Astrocyte (in vitro differentiated cells and primary cell): ENCODE measurements at regions not wholly inside any gene's neighbourhood (a gene's known extent, or its start where the extent isn't known, plus 50 kb on each side); places are given as distances from the start of the nearest gene placed in this dataset.

Source experiments
- DNase-seq: peaks from one replicate; pipeline ENCODE4 v3.0.0-alpha.2; 2010; ENCODE audit warnings: low read depth
- FAIRE-seq: peaks from 2 replicates; lab custom pipeline; 2011; peaks lifted over from hg19 to GRCh38; lab: Jason Lieb, UNC
- H2AFZ ChIP-seq: 2 replicates; pipeline ENCODE4 v1.6.0; 2012; ENCODE audit warnings: low read depth, low read length, inconsistent platforms
- H3K27ac ChIP-seq: 2 replicates; pipeline ENCODE4 v1.5.1; 2011; ENCODE audit warnings: low read depth, low read length, inconsistent platforms
- H3K27me3 ChIP-seq: 2 replicates; pipeline ENCODE4 v1.6.0; 2011; ENCODE audit warnings: low read length, inconsistent platforms; ENCODE audit not compliant: insufficient read depth
- H3K36me3 ChIP-seq: 2 replicates; pipeline ENCODE4 v1.5.1; 2011; ENCODE audit warnings: low read length, inconsistent platforms; ENCODE audit not compliant: insufficient read depth
- H3K4me1 ChIP-seq: 2 replicates; pipeline ENCODE4 v1.5.1; 2011; ENCODE audit warnings: low read length, inconsistent platforms; ENCODE audit not compliant: insufficient read depth
- H3K4me2 ChIP-seq: 2 replicates; pipeline ENCODE4 v1.6.0; 2012; ENCODE audit warnings: low read length, inconsistent platforms
- H3K4me3 ChIP-seq: 2 replicates; pipeline ENCODE4 v1.5.1; 2011; ENCODE audit warnings: low read depth, mild to moderate bottlenecking, low read length, inconsistent platforms; ENCODE audit not compliant: insufficient read depth
- H3K79me2 ChIP-seq: 2 replicates; pipeline ENCODE4 v1.6.0; 2012; ENCODE audit warnings: mild to moderate bottlenecking, low read length, inconsistent platforms; ENCODE audit not compliant: insufficient read depth
- H3K9ac ChIP-seq: 2 replicates; pipeline ENCODE4 v1.6.0; 2012; ENCODE audit warnings: mild to moderate bottlenecking, low read length, inconsistent platforms
- H3K9me3 ChIP-seq: 2 replicates; pipeline ENCODE4 v1.5.1; 2012; ENCODE audit warnings: low read depth, mild to moderate bottlenecking, low read length, inconsistent platforms; ENCODE audit not compliant: insufficient read depth
- H4K20me1 ChIP-seq: 2 replicates; pipeline ENCODE4 v1.6.0; 2012; ENCODE audit warnings: low read length, inconsistent platforms; ENCODE audit not compliant: insufficient read depth
- H3K27ac Mint-ChIP-seq: one replicate; pipeline ENCODE4 v1.8.0; 2021; ENCODE audit warnings: mild to moderate bottlenecking, mixed read lengths; ENCODE audit not compliant: unreplicated experiment
- H3K27me3 Mint-ChIP-seq: one replicate; pipeline ENCODE4 v1.8.0; 2021; ENCODE audit warnings: low read depth, mixed read lengths; ENCODE audit not compliant: unreplicated experiment
- H3K36me3 Mint-ChIP-seq: one replicate; pipeline ENCODE4 v1.8.0; 2021; ENCODE audit warnings: low read depth, mixed read lengths; ENCODE audit not compliant: unreplicated experiment
- H3K4me1 Mint-ChIP-seq: one replicate; pipeline ENCODE4 v1.8.0; 2021; ENCODE audit warnings: low read depth, mixed read lengths; ENCODE audit not compliant: unreplicated experiment
- H3K4me3 Mint-ChIP-seq: one replicate; pipeline ENCODE4 v1.8.0; 2021; ENCODE audit warnings: mild to moderate bottlenecking, moderate library complexity, mixed read lengths; ENCODE audit not compliant: unreplicated experiment
- H3K9me3 Mint-ChIP-seq: one replicate; pipeline ENCODE4 v1.8.0; 2021; ENCODE audit warnings: mild to moderate bottlenecking, mixed read lengths; ENCODE audit not compliant: unreplicated experiment
- CTCF ChIP-seq: IDR thresholded peaks from 2 replicates; pipeline ENCODE4 v1.5.1; 2011; ENCODE audit warnings: low read depth, mild to moderate bottlenecking, inconsistent platforms, low read length, moderate library complexity; ENCODE audit not compliant: insufficient read depth
- EZH2 ChIP-seq: IDR thresholded peaks from 2 replicates; pipeline ENCODE4 v1.6.1; 2012; ENCODE audit warnings: mild to moderate bottlenecking, low read length, inconsistent platforms; ENCODE audit not compliant: insufficient read depth

GRCh38 chr10:64090865-64091264, 569.7 kb downstream of the REEP3 start:
- no peak overlapping the region for H3K4me3 ChIP-seq
- no peak overlapping the region for H3K27ac ChIP-seq
- H3K9me3 ChIP-seq = no peaks in the 10 kb centered on the region
- DNase-seq (no peak), FAIRE-seq (no peak)
- no peaks in the 10 kb centered on the region for H3K4me1 ChIP-seq
- Mint-ChIP-seq H3K27ac (no peak overlapping the region), H3K4me3 (no peak overlapping the region), H3K36me3 (no peaks in the 10 kb centered on the region), H3K9me3 (no peaks in the 10 kb centered on the region), H3K27me3 (peaks cover 8% of the 10 kb centered on the region), H3K4me1 (peaks cover 5% of the 10 kb centered on the region)
- no peak overlapping the region for H3K9ac ChIP-seq
- no peak for TF ChIP-seq CTCF
- no peak for TF ChIP-seq EZH2
- H3K4me2 ChIP-seq = no peak overlapping the region
- H4K20me1 ChIP-seq = no peaks in the 10 kb centered on the region
- H3K79me2 ChIP-seq = no peaks in the 10 kb centered on the region
- H3K36me3 ChIP-seq = no peaks in the 10 kb centered on the region
- H2AFZ ChIP-seq = no peak overlapping the region
- H3K27me3 ChIP-seq = no peaks in the 10 kb centered on the region

GRCh38 chr10:64091897-64092296, 570.7 kb downstream of the REEP3 start:
- H3K4me2 ChIP-seq = no peak overlapping the region
- no peaks in the 10 kb centered on the region for H3K79me2 ChIP-seq
- no peak for FAIRE-seq
- H3K27ac ChIP-seq = no peak overlapping the region
- Mint-ChIP-seq H3K4me1 (peaks cover 5% of the 10 kb centered on the region), H3K27ac (no peak overlapping the region), H3K4me3 (no peak overlapping the region), H3K27me3 (peaks cover 2% of the 10 kb centered on the region), H3K9me3 (no peaks in the 10 kb centered on the region), H3K36me3 (no peaks in the 10 kb centered on the region)
- DNase-seq = no peak
- H3K4me3 ChIP-seq = no peak overlapping the region
- no peaks in the 10 kb centered on the region for H3K4me1 ChIP-seq
- H3K27me3 ChIP-seq = no peaks in the 10 kb centered on the region
- no peak overlapping the region for H2AFZ ChIP-seq
- no peaks in the 10 kb centered on the region for H3K36me3 ChIP-seq
- no peaks in the 10 kb centered on the region for H3K9me3 ChIP-seq
- no peaks in the 10 kb centered on the region for H4K20me1 ChIP-seq
- TF ChIP-seq CTCF = no peak
- TF ChIP-seq EZH2 = no peak
- H3K9ac ChIP-seq = no peak overlapping the region

- no peaks in the 10 kb centered on the region for H3K36me3 ChIP-seq
- Mint-ChIP-seq H3K27me3 (no peaks in the 10 kb centered on the region), H3K9me3 (no peaks in the 10 kb centered on the region), H3K4me3 (no peak overlapping the region), H3K36me3 (no peaks in the 10 kb centered on the region), H3K4me1 (peaks cover 5% of the 10 kb centered on the region), H3K27ac (no peak overlapping the region)
- no peaks in the 10 kb centered on the region for H3K79me2 ChIP-seq
- H3K4me1 ChIP-seq = no peaks in the 10 kb centered on the region
- no peak for DNase-seq
- no peaks in the 10 kb centered on the region for H3K27me3 ChIP-seq
- H3K27ac ChIP-seq = no peak overlapping the region
- no peaks in the 10 kb centered on the region for H3K9me3 ChIP-seq
- TF ChIP-seq EZH2 (no peak), CTCF (no peak)
- H3K9ac ChIP-seq = no peak overlapping the region
- no peak for FAIRE-seq
- H4K20me1 ChIP-seq = no peaks in the 10 kb centered on the region
- no peak overlapping the region for H2AFZ ChIP-seq
- H3K4me3 ChIP-seq = no peak overlapping the region
- no peak overlapping the region for H3K4me2 ChIP-seq
Observed at GRCh38 chr10:64093304-64093703, 572.1 kb downstream of the REEP3 start.
